ENCODE measurements at regions not wholly inside any gene's neighbourhood (a gene's known extent, or its start where the extent isn't known, plus 50 kb on each side); places are given as distances from the start of the nearest gene placed in this dataset.

- no peak for DNase-seq
- H3K36me3 Mint-ChIP-seq (ENCODE audit: low read depth): no peaks in the 10 kb centered on the region
- CTCF ChIA-PET: interaction anchor here (2.1 kb wide), 1 partner anchor 10 kb away, joined by 4 read pairs; no protein-coding TSS in a partner anchor
- no peak overlapping the region for H3K27ac Mint-ChIP-seq
- H3K9me3 Mint-ChIP-seq: no peaks in the 10 kb centered on the region
- peaks cover 2% of the 10 kb centered on the region for H3K27me3 Mint-ChIP-seq
- POLR2A ChIA-PET: no interaction called here
- H3K4me1 Mint-ChIP-seq: peaks cover 3% of the 10 kb centered on the region
- H3K4me3 Mint-ChIP-seq: no peak overlapping the region
Measured at GRCh38 chr2:226680719-226681118, 118.9 kb downstream of the IRS1 start.

GRCh38 chr2:226679389-226680065, 120.1 kb downstream of the IRS1 start:
- no peaks in the 10 kb centered on the region for H3K36me3 Mint-ChIP-seq (ENCODE audit: low read depth)
- H3K27me3 Mint-ChIP-seq: peaks cover 7% of the 10 kb centered on the region
- POLR2A ChIA-PET: no interaction called here
- CTCF ChIA-PET: interaction anchor here (0.6 to 1.3 kb wide), 3 partner anchors 14 to 1396 kb away, joined by 3 to 6 read pairs (median 3); no protein-coding TSS in a partner anchor
- no peak overlapping the region for H3K27ac Mint-ChIP-seq
- no peak for DNase-seq
- no peaks in the 10 kb centered on the region for H3K4me1 Mint-ChIP-seq
- no peak overlapping the region for H3K4me3 Mint-ChIP-seq
- H3K9me3 Mint-ChIP-seq: no peaks in the 10 kb centered on the region

GRCh38 chr2:226678422-226678821, 121.2 kb downstream of the IRS1 start:
- Mint-ChIP-seq H3K27me3 (peaks cover 16% of the 10 kb centered on the region), H3K4me3 (no peak overlapping the region), H3K27ac (no peak overlapping the region), H3K4me1 (no peaks in the 10 kb centered on the region), H3K36me3 (ENCODE audit: low read depth) (no peaks in the 10 kb centered on the region), H3K9me3 (no peaks in the 10 kb centered on the region)
- CTCF ChIA-PET: interaction anchor here (1.3 kb wide), 1 partner anchor 15 kb away, joined by 3 read pairs; no protein-coding TSS in a partner anchor
- POLR2A ChIA-PET: no interaction called here
- DNase-seq: no peak

GRCh38 chr2:226677080-226677479, 122.5 kb downstream of the IRS1 start:
- DNase-seq: no peak
- CTCF ChIA-PET: no interaction called here
- POLR2A ChIA-PET: no interaction called here
- H3K4me3 Mint-ChIP-seq: no peak overlapping the region
- H3K9me3 Mint-ChIP-seq: no peaks in the 10 kb centered on the region
- H3K36me3 Mint-ChIP-seq (ENCODE audit: low read depth): no peaks in the 10 kb centered on the region
- no peak overlapping the region for H3K27ac Mint-ChIP-seq
- peaks cover 5% of the 10 kb centered on the region for H3K4me1 Mint-ChIP-seq
- peaks cover 17% of the 10 kb centered on the region for H3K27me3 Mint-ChIP-seq

- H3K4me3 Mint-ChIP-seq: no peak overlapping the region
- no peak for DNase-seq
- peaks cover 17% of the 10 kb centered on the region for H3K27me3 Mint-ChIP-seq
- H3K4me1 Mint-ChIP-seq: peaks cover 5% of the 10 kb centered on the region
- no peaks in the 10 kb centered on the region for H3K36me3 Mint-ChIP-seq (ENCODE audit: low read depth)
- H3K9me3 Mint-ChIP-seq: no peaks in the 10 kb centered on the region
- H3K27ac Mint-ChIP-seq: no peak overlapping the region
- ChIA-PET CTCF (no interaction called here), POLR2A (no interaction called here)
Measured at GRCh38 chr2:226676618-226677017, 123.0 kb downstream of the IRS1 start.

GRCh38 chr2:226674123-226674522, 125.5 kb downstream of the IRS1 start:
- ChIA-PET CTCF (no interaction called here), POLR2A (no interaction called here)
- Mint-ChIP-seq H3K9me3 (no peaks in the 10 kb centered on the region), H3K4me1 (peaks cover 5% of the 10 kb centered on the region), H3K27ac (no peak overlapping the region), H3K4me3 (no peak overlapping the region), H3K36me3 (ENCODE audit: low read depth) (no peaks in the 10 kb centered on the region), H3K27me3 (peaks cover 29% of the 10 kb centered on the region)
- no peak for DNase-seq

- POLR2A ChIA-PET: no interaction called here
- CTCF ChIA-PET: no interaction called here
- no peak overlapping the region for H3K27ac Mint-ChIP-seq
Measured at GRCh38 chr2:226673314-226673723, 126.3 kb downstream of the IRS1 start.

GRCh38 chr2:226671141-226671676, 128.4 kb downstream of the IRS1 start:
- peaks cover 29% of the 10 kb centered on the region for H3K27me3 Mint-ChIP-seq
- CTCF ChIA-PET: interaction anchor here (1.4 kb wide), 1 partner anchor 10 kb away, joined by 4 read pairs; no protein-coding TSS in a partner anchor
- no peaks in the 10 kb centered on the region for H3K9me3 Mint-ChIP-seq
- peaks cover 5% of the 10 kb centered on the region for H3K4me1 Mint-ChIP-seq
- no peak for DNase-seq
- H3K4me3 Mint-ChIP-seq: no peak overlapping the region
- POLR2A ChIA-PET: no interaction called here
- H3K27ac Mint-ChIP-seq: no peak overlapping the region
- H3K36me3 Mint-ChIP-seq (ENCODE audit: low read depth): no peaks in the 10 kb centered on the region

More at GRCh38 chr2:226673314-226673723, 126.3 kb downstream of the IRS1 start:
- Mint-ChIP-seq H3K4me1 (peaks cover 5% of the 10 kb centered on the region), H3K9me3 (no peaks in the 10 kb centered on the region), H3K4me3 (no peak overlapping the region), H3K36me3 (ENCODE audit: low read depth) (no peaks in the 10 kb centered on the region), H3K27me3 (peaks cover 29% of the 10 kb centered on the region)
- no peak for DNase-seq

- H3K4me1 Mint-ChIP-seq: peaks cover 5% of the 10 kb centered on the region
- CTCF ChIA-PET: no interaction called here
- H3K36me3 Mint-ChIP-seq (ENCODE audit: low read depth): no peaks in the 10 kb centered on the region
- peaks cover 34% of the 10 kb centered on the region for H3K27me3 Mint-ChIP-seq
- H3K27ac Mint-ChIP-seq: no peak overlapping the region
- H3K9me3 Mint-ChIP-seq: no peaks in the 10 kb centered on the region
- no peak overlapping the region for H3K4me3 Mint-ChIP-seq
- DNase-seq: no peak
- POLR2A ChIA-PET: no interaction called here
Measured at GRCh38 chr2:226669905-226670304, 129.7 kb downstream of the IRS1 start.

GRCh38 chr2:226669249-226669648, 130.4 kb downstream of the IRS1 start:
- CTCF ChIA-PET: no interaction called here
- DNase-seq: no peak
- peaks cover 29% of the 10 kb centered on the region for H3K27me3 Mint-ChIP-seq
- peaks cover 5% of the 10 kb centered on the region for H3K4me1 Mint-ChIP-seq
- no peaks in the 10 kb centered on the region for H3K36me3 Mint-ChIP-seq (ENCODE audit: low read depth)
- H3K9me3 Mint-ChIP-seq: no peaks in the 10 kb centered on the region
- POLR2A ChIA-PET: no interaction called here
- no peak overlapping the region for H3K27ac Mint-ChIP-seq
- no peak overlapping the region for H3K4me3 Mint-ChIP-seq

GRCh38 chr2:226667736-226668135, 131.9 kb downstream of the IRS1 start:
- no peak for DNase-seq
- Mint-ChIP-seq H3K4me1 (no peaks in the 10 kb centered on the region), H3K4me3 (no peak overlapping the region), H3K9me3 (no peaks in the 10 kb centered on the region), H3K36me3 (ENCODE audit: low read depth) (no peaks in the 10 kb centered on the region), H3K27me3 (peaks cover 19% of the 10 kb centered on the region), H3K27ac (no peak overlapping the region)
- CTCF ChIA-PET: no interaction called here
- POLR2A ChIA-PET: no interaction called here

- CTCF ChIA-PET: no interaction called here
Measured at GRCh38 chr2:226665306-226665831, 134.3 kb downstream of the IRS1 start.

GRCh38 chr2:226664661-226665060, 135.0 kb downstream of the IRS1 start:
- no peak overlapping the region for H3K27ac Mint-ChIP-seq
- no peaks in the 10 kb centered on the region for H3K4me1 Mint-ChIP-seq
- no peaks in the 10 kb centered on the region for H3K36me3 Mint-ChIP-seq (ENCODE audit: low read depth)
- H3K27me3 Mint-ChIP-seq: peaks cover 10% of the 10 kb centered on the region
- no peak overlapping the region for H3K4me3 Mint-ChIP-seq
- no peaks in the 10 kb centered on the region for H3K9me3 Mint-ChIP-seq
- no peak for DNase-seq
- CTCF ChIA-PET: no interaction called here
- POLR2A ChIA-PET: no interaction called here

More at GRCh38 chr2:226665306-226665831, 134.3 kb downstream of the IRS1 start:
- H3K27ac Mint-ChIP-seq: no peak overlapping the region
- no peaks in the 10 kb centered on the region for H3K9me3 Mint-ChIP-seq
- POLR2A ChIA-PET: no interaction called here
- no peak overlapping the region for H3K4me3 Mint-ChIP-seq
- no peak for DNase-seq
- H3K36me3 Mint-ChIP-seq (ENCODE audit: low read depth): no peaks in the 10 kb centered on the region
- H3K27me3 Mint-ChIP-seq: peaks cover 13% of the 10 kb centered on the region
- no peaks in the 10 kb centered on the region for H3K4me1 Mint-ChIP-seq

- CTCF ChIA-PET: no interaction called here
- Mint-ChIP-seq H3K27ac (no peak overlapping the region), H3K4me3 (no peak overlapping the region), H3K9me3 (no peaks in the 10 kb centered on the region), H3K4me1 (no peaks in the 10 kb centered on the region), H3K27me3 (peaks cover 8% of the 10 kb centered on the region), H3K36me3 (ENCODE audit: low read depth) (no peaks in the 10 kb centered on the region)
- POLR2A ChIA-PET: no interaction called here
- no peak for DNase-seq
Measured at GRCh38 chr2:226664140-226664539, 135.5 kb downstream of the IRS1 start.

Measured in activated CD4-positive, alpha-beta T cell treated with anti-CD3 and anti-CD28 coated beads, Interleukin-2, amount 10 ng/mL, durations not matched to agents 7 days and 5 days (primary cell).